ENCODE measurements at regions not wholly inside any gene's neighbourhood (a gene's known extent, or its start where the extent isn't known, plus 50 kb on each side); places are given as distances from the start of the nearest gene placed in this dataset.

DNA sequence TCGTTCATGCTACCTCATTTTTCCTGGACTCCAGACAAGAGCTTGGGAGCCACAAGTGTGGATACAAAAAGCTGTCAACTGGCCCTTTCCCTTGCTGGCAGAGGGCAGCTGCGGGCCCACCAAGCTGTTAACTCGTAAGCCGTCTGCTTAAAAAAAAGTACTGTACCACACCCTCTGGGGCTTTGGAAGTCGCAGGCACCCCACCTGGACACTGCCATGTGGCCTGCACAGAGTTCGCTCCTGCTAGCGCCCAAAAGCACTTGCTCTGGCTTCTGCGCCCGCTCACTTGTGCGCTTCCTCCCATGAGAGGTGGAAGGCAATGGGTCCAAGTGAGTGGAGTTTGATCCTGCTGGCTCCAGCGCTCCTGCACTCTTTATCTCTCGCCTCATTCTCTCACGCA is 476.4 kb upstream of the FSTL5 start:
- H3K9me3 ChIP-seq, result peaks cover 0 to 8% (median 1%) of the 10 kb centered on the region in 8 donors
- no peak overlapping the region for H3K4me3 ChIP-seq
- H3K27ac ChIP-seq, result no peak overlapping the region
- no peaks in the 10 kb centered on the region for H3K4me1 ChIP-seq
- H3K36me3 ChIP-seq, result no peaks in the 10 kb centered on the region
- peak; percentile 51 for DNase-seq
- WGBS, 5 donors, result 86 to 93% (median 91%) methylated on average over 13 of the region's 13 CpGs
- no peaks in the 10 kb centered on the region for H3K27me3 ChIP-seq (replicated peaks in 1 of 7)
- intact Hi-C loops (cut with DNase I; ENCODE audit: low total_unique reads), result no loop called here
- TF ChIP-seq POLR2AphosphoS5 (IDR thresholded peaks at IDR 0.05) (no peak), POLR2A (IDR thresholded peaks at IDR 0.05) (no peak)
- TF ChIP-seq, protein P1, sequence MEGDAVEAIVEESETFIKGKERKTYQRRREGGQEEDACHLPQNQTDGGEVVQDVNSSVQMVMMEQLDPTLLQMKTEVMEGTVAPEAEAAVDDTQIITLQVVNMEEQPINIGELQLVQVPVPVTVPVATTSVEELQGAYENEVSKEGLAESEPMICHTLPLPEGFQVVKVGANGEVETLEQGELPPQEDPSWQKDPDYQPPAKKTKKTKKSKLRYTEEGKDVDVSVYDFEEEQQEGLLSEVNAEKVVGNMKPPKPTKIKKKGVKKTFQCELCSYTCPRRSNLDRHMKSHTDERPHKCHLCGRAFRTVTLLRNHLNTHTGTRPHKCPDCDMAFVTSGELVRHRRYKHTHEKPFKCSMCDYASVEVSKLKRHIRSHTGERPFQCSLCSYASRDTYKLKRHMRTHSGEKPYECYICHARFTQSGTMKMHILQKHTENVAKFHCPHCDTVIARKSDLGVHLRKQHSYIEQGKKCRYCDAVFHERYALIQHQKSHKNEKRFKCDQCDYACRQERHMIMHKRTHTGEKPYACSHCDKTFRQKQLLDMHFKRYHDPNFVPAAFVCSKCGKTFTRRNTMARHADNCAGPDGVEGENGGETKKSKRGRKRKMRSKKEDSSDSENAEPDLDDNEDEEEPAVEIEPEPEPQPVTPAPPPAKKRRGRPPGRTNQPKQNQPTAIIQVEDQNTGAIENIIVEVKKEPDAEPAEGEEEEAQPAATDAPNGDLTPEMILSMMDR (IDR thresholded peaks at IDR 0.05 in 8 of 11, conservative IDR thresholded peaks at IDR 0.05 in 3 of 11), result no peak

DNA sequence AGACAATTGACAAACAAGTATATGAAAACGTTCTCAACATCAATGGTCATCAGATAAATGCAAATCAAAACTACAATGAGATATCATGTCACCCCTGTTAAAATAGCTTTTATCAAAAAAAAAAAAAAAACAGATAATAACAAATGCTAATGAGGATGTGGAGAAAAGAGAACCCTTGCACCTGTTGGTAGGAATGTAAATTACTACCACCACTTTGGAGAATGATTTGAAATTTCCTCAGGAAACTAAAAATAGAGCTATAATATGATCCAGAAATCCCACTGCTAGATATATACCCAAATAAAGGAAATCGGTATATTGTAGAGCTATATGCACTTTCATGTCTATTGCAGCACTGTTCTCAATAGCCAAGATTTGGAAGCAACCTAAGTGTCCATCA is 470.6 kb upstream of the FSTL5 start:
- DNase-seq, result no peak
- intact Hi-C loops (cut with DNase I; ENCODE audit: low total_unique reads), result no loop called here
- Histone ChIP-seq H3K36me3 (no peaks in the 10 kb centered on the region), H3K27ac (no peak overlapping the region), H3K9me3 (peaks cover 0 to 8% (median 0%) of the 10 kb centered on the region in 8 donors), H3K4me1 (no peaks in the 10 kb centered on the region), H3K4me3 (no peak overlapping the region), H3K27me3 (replicated peaks in 1 of 7) (no peaks in the 10 kb centered on the region)
- WGBS, 5 donors, result 53 to 65% (median 59%) methylated on average over 2 of the region's 2 CpGs
- TF ChIP-seq POLR2A (IDR thresholded peaks at IDR 0.05) (no peak), POLR2AphosphoS5 (IDR thresholded peaks at IDR 0.05) (no peak)
- TF ChIP-seq, protein P1 (IDR thresholded peaks at IDR 0.05 in 8 of 11, conservative IDR thresholded peaks at IDR 0.05 in 3 of 11), result no peak

DNA sequence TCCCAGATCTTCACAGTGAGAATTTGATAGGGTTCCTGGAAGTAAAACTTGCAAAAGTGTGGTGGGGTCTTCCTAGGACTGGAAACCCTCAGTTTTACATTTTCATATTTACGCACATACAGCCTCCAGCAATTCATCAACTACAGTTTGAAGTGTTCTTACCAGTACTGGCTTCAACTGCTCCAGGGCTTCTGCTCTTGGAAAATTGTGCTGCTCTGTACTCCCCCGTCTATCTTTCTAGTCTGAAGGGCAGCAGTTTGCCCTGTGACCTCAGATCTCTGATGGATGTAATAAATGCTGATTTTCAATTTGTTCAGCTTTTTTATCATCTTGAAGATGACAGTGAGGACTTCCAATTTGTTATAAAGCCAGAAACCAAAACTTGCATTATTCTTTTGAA is 458.9 kb upstream of the FSTL5 start:
- Histone ChIP-seq H3K27ac (no peak overlapping the region), H3K4me3 (no peak overlapping the region), H3K36me3 (no peaks in the 10 kb centered on the region), H3K9me3 (peaks cover 0 to 4% (median 0%) of the 10 kb centered on the region in 8 donors), H3K4me1 (no peaks in the 10 kb centered on the region), H3K27me3 (replicated peaks in 1 of 7) (no peaks in the 10 kb centered on the region)
- TF ChIP-seq POLR2AphosphoS5 (IDR thresholded peaks at IDR 0.05), result no peak
- TF ChIP-seq POLR2A (IDR thresholded peaks at IDR 0.05), result no peak
- TF ChIP-seq, protein P1 (IDR thresholded peaks at IDR 0.05 in 8 of 11, conservative IDR thresholded peaks at IDR 0.05 in 3 of 11), result no peak
- WGBS, 5 donors, result 55 to 77% (median 71%) methylated on average over 2 of the region's 2 CpGs
- intact Hi-C loops (cut with DNase I; ENCODE audit: low total_unique reads), result no loop called here
- no peak for DNase-seq

DNA sequence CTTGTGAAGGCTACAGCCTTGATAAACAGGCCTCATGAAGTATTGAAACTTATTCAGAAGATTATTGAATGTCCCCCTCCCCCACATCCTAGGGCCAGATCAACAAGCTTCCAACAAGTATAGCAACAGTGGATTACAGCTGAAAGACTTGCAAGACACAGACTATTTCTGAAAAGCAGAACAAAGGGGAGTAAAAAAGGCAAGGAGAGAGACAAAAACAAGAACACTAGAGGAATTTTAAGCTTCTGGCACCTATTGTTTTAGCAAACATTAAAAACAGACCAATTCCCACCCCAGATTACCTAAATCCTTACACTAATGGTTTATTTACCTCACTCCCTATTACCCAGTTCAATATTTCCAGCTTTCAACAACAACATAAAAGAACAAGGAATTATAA is 446.3 kb upstream of the FSTL5 start:
- no peak for DNase-seq
- H3K27ac ChIP-seq, result no peak overlapping the region
- TF ChIP-seq POLR2AphosphoS5 (IDR thresholded peaks at IDR 0.05) (no peak), POLR2A (IDR thresholded peaks at IDR 0.05) (no peak)
- TF ChIP-seq, protein P1 (IDR thresholded peaks at IDR 0.05 in 8 of 11, conservative IDR thresholded peaks at IDR 0.05 in 3 of 11), result no peak
- no peaks in the 10 kb centered on the region for H3K36me3 ChIP-seq
- intact Hi-C loops (cut with DNase I; ENCODE audit: low total_unique reads), result no loop called here
- no peaks in the 10 kb centered on the region for H3K4me1 ChIP-seq
- H3K4me3 ChIP-seq, result no peak overlapping the region
- H3K27me3 ChIP-seq (replicated peaks in 1 of 7), result no peaks in the 10 kb centered on the region
- peaks cover 0 to 4% (median 0%) of the 10 kb centered on the region in 8 donors for H3K9me3 ChIP-seq

Data from spleen (tissue), 11 donors.